ENCODE measurements at regions not wholly inside any gene's neighbourhood (a gene's known extent, or its start where the extent isn't known, plus 50 kb on each side); places are given as distances from the start of the nearest gene placed in this dataset.

GRCh38 chrX:38985945-38986344 lies 184.7 kb downstream of the MID1IP1 start:
- no peak for FAIRE-seq

DNA sequence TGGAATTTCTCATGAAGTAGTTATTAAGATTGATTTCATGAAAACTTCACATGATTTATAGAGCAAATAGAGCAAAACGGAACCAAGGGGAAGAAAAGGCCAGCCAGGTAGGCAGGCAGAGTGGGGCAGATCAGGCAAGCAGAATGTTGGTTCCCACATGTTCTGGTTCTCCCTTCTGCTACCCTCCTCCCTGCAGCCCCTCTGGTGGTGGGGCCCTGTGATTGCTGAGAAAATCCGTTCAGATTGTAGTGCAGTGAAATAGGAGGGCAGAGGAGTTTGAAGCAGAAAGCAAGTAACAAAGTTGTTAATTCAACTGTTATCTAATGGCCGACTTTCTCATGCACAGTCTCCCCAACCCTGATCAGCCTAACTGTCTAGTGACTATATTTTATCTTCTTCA lies 185.3 kb downstream of the MID1IP1 start:
- no peak for FAIRE-seq
- no peak for DNase-seq (ENCODE audit: extremely low spot score, insufficient read length, low read depth)

More at GRCh38 chrX:38985945-38986344, 184.7 kb downstream of the MID1IP1 start:
- no peak for DNase-seq (ENCODE audit: extremely low spot score, insufficient read length, low read depth)

GRCh38 chrX:38987198-38987651 lies 186.0 kb downstream of the MID1IP1 start:
- FAIRE-seq (no peak), DNase-seq (ENCODE audit: extremely low spot score, insufficient read length, low read depth) (no peak)

GRCh38 chrX:38988301-38988700 lies 187.0 kb downstream of the MID1IP1 start:
- DNase-seq (ENCODE audit: extremely low spot score, insufficient read length, low read depth) = no peak
- FAIRE-seq = no peak

DNA sequence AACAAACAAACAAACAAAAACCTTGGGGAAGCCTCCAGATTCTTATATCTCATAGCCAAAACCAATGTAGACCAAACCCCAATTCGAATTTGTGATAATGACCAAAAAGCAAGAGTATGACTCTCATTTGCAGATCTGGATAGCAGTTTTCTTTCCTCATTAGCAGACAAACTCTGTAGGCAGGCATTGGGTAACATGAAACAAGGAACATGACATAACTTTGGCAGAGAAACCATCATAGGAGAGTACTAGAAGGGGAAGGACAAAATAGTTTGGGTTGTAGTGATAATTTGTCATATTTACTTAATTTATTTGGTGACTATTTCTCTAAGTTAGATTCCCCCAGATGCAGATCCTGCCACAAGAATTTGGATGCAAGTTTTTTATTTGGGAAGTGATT lies 187.8 kb downstream of the MID1IP1 start:
- FAIRE-seq (no peak), DNase-seq (ENCODE audit: extremely low spot score, insufficient read length, low read depth) (no peak)

- no peak for FAIRE-seq
Observed at GRCh38 chrX:38991656-38992440, 190.6 kb downstream of the MID1IP1 start.

GRCh38 chrX:38992441-38993096 lies 191.3 kb downstream of the MID1IP1 start:
- FAIRE-seq (no peak), DNase-seq (ENCODE audit: extremely low spot score, insufficient read length, low read depth) (no peak)

More at GRCh38 chrX:38991656-38992440, 190.6 kb downstream of the MID1IP1 start:
- no peak for DNase-seq (ENCODE audit: extremely low spot score, insufficient read length, low read depth)

GRCh38 chrX:38993500-38993899 lies 192.2 kb downstream of the MID1IP1 start:
- FAIRE-seq (peak; percentile 42), DNase-seq (ENCODE audit: extremely low spot score, insufficient read length, low read depth) (no peak)

DNA sequence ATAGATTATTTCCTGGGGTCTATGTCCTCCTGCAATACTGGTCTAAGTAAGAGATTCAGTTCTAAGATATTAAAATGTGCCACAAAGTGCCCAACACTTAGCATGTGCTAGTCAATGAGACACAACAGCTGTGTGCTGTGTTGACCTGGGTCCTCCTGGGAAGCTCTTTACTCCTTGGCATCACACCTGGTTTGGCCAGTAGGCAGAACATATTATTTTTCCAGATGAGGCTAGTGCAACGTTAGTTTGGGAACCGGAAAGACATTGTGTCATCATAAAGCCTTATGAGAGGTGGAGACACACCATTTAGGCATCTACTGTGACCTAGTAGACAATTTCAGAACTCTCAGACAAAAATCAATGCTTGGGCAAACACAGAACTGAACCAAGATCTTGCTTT lies 197.8 kb downstream of the MID1IP1 start:
- DNase-seq (ENCODE audit: extremely low spot score, insufficient read length, low read depth) = no peak
- FAIRE-seq = no peak

DNA sequence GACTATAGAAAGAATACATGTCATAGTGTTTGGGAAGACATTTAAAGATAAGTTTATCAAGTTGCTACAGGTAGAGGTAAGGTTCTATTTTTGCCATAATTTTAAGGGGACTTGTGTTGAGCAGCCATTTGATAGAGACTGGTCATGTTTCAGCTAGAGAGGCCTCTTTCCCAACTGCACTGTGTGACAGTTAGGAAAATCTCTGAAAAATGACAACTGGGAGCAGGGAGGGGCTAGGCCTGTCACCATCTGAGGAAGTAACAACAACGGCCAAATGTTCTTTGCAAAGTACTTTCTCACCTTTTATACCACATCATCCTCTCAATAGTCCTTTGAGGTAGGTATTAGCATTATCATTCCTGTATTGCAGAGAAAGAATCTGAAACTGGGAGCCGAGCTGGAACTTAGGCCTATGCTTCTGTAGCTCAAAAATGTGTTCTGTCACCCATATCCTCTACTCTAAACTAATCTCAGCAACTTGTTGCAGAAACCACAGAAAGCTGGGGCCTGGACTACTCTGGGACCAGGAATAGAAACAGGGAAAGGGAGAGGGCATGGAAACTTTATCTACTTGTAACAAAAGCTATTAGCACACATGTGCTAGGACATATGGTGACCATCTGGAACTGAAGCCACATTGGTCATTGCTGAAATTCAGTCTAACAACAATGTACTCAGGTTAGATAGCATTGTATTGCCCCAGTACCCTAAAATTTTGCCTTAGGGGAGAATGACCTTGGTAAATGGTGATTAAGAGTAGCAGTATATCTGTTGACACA lies 198.9 kb downstream of the MID1IP1 start:
- no peak for FAIRE-seq

GRCh38 chrX:39000802-39001201 lies 199.5 kb downstream of the MID1IP1 start:
- no peak for DNase-seq (ENCODE audit: extremely low spot score, insufficient read length, low read depth)
- FAIRE-seq = no peak

More for the DNA sequence above, 198.9 kb downstream of the MID1IP1 start:
- no peak for DNase-seq (ENCODE audit: extremely low spot score, insufficient read length, low read depth)

- DNase-seq (ENCODE audit: extremely low spot score, insufficient read length, low read depth) (no peak), FAIRE-seq (no peak)
Observed at GRCh38 chrX:39002466-39002865, 201.2 kb downstream of the MID1IP1 start.

DNA sequence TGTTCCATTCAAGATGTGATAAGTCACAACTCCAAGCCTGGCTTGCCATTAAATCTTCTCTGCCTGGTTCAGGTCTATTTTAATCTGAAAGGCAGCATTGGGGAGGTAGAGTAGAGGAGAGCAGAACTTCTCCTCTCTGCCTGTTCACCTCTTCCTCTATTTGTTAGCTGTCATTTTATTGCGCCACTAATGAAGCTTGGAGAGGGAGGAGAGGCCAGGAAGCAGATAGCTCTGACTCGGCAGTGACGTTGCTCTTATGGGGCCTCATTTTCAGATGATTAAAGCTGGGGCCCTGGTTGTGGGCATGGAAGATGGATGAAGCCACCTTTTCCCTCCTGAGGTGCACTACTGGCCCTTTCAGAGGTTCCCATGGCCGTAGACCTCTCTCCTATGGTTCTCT lies 207.3 kb downstream of the MID1IP1 start:
- no peak for FAIRE-seq

GRCh38 chrX:39011454-39012221 lies 210.4 kb downstream of the MID1IP1 start:
- DNase-seq (ENCODE audit: extremely low spot score, insufficient read length, low read depth) (no peak), FAIRE-seq (no peak)

More for the DNA sequence above, 207.3 kb downstream of the MID1IP1 start:
- no peak for DNase-seq (ENCODE audit: extremely low spot score, insufficient read length, low read depth)

- FAIRE-seq = no peak
- no peak for DNase-seq (ENCODE audit: extremely low spot score, insufficient read length, low read depth)
Observed at GRCh38 chrX:39012621-39013111, 211.4 kb downstream of the MID1IP1 start.

- DNase-seq (ENCODE audit: extremely low spot score, insufficient read length, low read depth) = no peak
Observed at GRCh38 chrX:39016556-39016955, 215.3 kb downstream of the MID1IP1 start.

DNA sequence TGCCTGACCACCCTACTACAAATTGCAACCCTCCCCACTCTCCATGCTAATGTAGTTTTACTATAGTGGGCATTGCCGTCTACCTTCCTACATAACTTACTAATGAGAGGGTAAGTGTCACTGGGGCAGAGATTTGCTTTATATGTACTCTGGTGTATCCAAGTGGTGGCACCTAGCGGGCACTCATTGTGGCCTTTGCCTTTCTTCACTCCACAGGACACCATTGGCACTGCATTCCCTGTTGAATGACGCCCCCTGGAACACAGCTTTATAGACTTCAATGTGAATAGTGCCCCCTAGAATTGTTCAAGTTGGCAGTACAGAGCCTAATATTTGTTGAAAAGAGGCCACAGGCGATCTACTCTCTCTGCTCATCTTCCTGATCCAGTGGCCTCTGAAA lies 215.8 kb downstream of the MID1IP1 start:
- DNase-seq (ENCODE audit: extremely low spot score, insufficient read length, low read depth) (no peak), FAIRE-seq (peak; percentile 48)

More at GRCh38 chrX:39016556-39016955, 215.3 kb downstream of the MID1IP1 start:
- FAIRE-seq = no peak

DNA sequence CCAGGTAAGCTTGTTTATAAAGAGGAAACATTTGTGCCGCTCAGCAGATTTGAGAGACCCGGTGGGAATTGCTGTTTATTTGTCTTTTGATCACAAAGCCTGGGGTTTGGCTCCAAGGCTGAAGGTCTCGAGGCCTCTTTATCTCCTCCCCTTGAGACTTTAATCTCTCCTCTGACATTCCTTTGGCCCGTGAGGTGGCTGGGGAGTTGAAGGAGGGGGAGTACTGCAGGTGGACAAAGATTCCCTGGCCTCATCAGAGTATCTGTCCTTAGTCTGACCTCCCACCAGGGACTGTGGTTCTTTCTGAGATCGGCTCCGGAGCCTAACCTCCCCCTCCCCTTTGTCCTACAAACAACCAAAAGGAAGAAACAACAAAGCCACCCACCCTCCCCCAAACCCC lies 216.5 kb downstream of the MID1IP1 start:
- FAIRE-seq = no peak

GRCh38 chrX:39018541-39018940 lies 217.3 kb downstream of the MID1IP1 start:
- DNase-seq (ENCODE audit: extremely low spot score, insufficient read length, low read depth) (no peak), FAIRE-seq (no peak)

More for the DNA sequence above, 216.5 kb downstream of the MID1IP1 start:
- DNase-seq (ENCODE audit: extremely low spot score, insufficient read length, low read depth) = no peak

- FAIRE-seq = no peak
- DNase-seq (ENCODE audit: extremely low spot score, insufficient read length, low read depth) = no peak
Observed at GRCh38 chrX:39019056-39019455, 217.8 kb downstream of the MID1IP1 start.
